Transverse colon (tissue), 4 donors: ENCODE measurements at regions not wholly inside any gene's neighbourhood (a gene's known extent, or its start where the extent isn't known, plus 50 kb on each side); places are given as distances from the start of the nearest gene placed in this dataset.

Source experiments
- EP300 ChIP-seq: sonication (generic); formaldehyde crosslinking; IDR thresholded peaks from one replicate; pipeline ENCODE4 v1.6.1; 2017; ENCODE audit warnings: antibody characterized with exemption, low read depth
- POLR2A ChIP-seq: fragments of 450-650 bp; IDR thresholded peaks from one replicate; pipeline ENCODE4 v1.6.1; 2016; ENCODE audit warnings: antibody characterized with exemption, mild to moderate bottlenecking, moderate library complexity
- POLR2AphosphoS5 ChIP-seq, 3 donors: sonication (generic); formaldehyde crosslinking; IDR thresholded peaks; one replicate each; pipeline ENCODE4 v1.6.1; 2016; ENCODE audit warnings: antibody characterized with exemption in 3 of 3
- TF ChIP-seq, protein P1 (sequence below), 5 experiments: fragments of 200-600 bp in 3 of 5; fragments of 450-650 bp in 2 of 5; sonication (generic) in 3 of 5; IDR thresholded peaks; 1 replicate in 2 of 5; 2 replicates in 3 of 5; pipeline ENCODE4 v1.5.1; 2016 to 2017; ENCODE audit warnings: antibody characterized with exemption in 5 of 5, inconsistent platforms in 3 of 5, mild to moderate bottlenecking in 2 of 5, moderate library complexity in 1 of 5

DNA sequence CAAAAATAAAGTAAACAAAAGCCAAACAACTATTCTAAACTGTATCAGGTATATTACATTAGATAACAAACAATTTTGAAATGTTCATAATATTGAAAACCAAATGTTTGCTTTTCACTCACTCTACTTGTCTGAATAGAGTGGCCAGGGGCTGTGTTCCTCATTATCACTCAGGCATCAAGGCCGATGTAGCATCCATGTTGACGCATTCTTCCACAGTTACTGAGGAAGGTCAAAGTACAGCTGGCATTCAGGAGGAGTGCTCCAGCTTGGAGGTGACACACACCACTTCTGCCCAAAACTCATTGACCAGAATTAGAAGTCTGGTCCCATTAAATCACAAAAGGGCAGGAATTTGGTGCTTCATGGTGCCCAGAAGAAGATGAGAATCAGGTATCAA lies 137.6 kb upstream of the MANEA start:
- TF ChIP-seq, protein P1, sequence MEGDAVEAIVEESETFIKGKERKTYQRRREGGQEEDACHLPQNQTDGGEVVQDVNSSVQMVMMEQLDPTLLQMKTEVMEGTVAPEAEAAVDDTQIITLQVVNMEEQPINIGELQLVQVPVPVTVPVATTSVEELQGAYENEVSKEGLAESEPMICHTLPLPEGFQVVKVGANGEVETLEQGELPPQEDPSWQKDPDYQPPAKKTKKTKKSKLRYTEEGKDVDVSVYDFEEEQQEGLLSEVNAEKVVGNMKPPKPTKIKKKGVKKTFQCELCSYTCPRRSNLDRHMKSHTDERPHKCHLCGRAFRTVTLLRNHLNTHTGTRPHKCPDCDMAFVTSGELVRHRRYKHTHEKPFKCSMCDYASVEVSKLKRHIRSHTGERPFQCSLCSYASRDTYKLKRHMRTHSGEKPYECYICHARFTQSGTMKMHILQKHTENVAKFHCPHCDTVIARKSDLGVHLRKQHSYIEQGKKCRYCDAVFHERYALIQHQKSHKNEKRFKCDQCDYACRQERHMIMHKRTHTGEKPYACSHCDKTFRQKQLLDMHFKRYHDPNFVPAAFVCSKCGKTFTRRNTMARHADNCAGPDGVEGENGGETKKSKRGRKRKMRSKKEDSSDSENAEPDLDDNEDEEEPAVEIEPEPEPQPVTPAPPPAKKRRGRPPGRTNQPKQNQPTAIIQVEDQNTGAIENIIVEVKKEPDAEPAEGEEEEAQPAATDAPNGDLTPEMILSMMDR (IDR thresholded peaks at IDR 0.05) = no peak
- no peak for TF ChIP-seq POLR2A
- TF ChIP-seq POLR2AphosphoS5 (IDR thresholded peaks at IDR 0.05) = no peak
- no peak for TF ChIP-seq EP300
